OCI-M2 (cell line): ENCODE measurements at regions not wholly inside any gene's neighbourhood (a gene's known extent, or its start where the extent isn't known, plus 50 kb on each side); places are given as distances from the start of the nearest gene placed in this dataset.

Experiments used
- DNase-seq: peaks from one replicate; lab custom pipeline; 2025; ENCODE audit not compliant: unreplicated experiment; lab: John Stamatoyannopoulos, UW

DNA sequence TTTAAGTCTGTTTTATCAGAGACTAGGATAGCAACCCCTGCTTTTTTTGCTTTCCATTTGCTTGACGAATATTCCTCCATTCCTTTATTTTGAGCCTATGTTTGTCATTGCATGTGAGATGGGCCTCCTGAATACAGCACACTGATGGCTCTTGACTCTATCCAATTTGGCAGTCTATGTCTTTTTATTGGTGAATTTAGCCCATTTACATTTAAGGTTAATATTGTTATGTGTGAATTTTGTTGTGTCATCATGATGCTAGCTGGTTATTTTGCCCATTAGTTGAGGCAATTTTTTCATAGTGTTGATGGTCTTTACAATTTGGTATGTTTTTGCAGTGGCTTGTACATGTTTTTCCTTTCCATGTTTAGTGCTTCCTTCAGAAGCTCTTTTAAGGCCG lies 50.7 kb upstream of the PDE4B start:
- DNase-seq: no peak
